ENCODE measurements at regions not wholly inside any gene's neighbourhood (a gene's known extent, or its start where the extent isn't known, plus 50 kb on each side); places are given as distances from the start of the nearest gene placed in this dataset.

- TF ChIP-seq CTCF (IDR thresholded peaks at IDR 0.05), result no peak
- no peak for TF ChIP-seq POLR2A (IDR thresholded peaks at IDR 0.05)
These were observed 287.0 kb downstream of the TLE3 start for GRCh38 chr15:69810431-69811354.

Data from thyroid gland (tissue), 4 donors.